ENCODE measurements at regions not wholly inside any gene's neighbourhood (a gene's known extent, or its start where the extent isn't known, plus 50 kb on each side); places are given as distances from the start of the nearest gene placed in this dataset.

GRCh38 chr13:71144883-71145282 is 722.1 kb downstream of the DACH1 start:
- TF ChIP-seq EZH2phosphoT487 (IDR thresholded peaks at IDR 0.05; ENCODE audit: borderline replicate concordance) = no peak
- TF ChIP-seq CTCF (conservative IDR thresholded peaks at IDR 0.05; ENCODE audit: low read length) = no peak

Measured in Loucy (cell line).